NCI-H2196 (cell line): ENCODE measurements at regions not wholly inside any gene's neighbourhood (a gene's known extent, or its start where the extent isn't known, plus 50 kb on each side); places are given as distances from the start of the nearest gene placed in this dataset.
"Not testable (repeated sequence)": the region's sequence is repeated elsewhere in the genome, so short reads cannot be mapped to it uniquely, and the experiment has no call there.

Source experiments
- DNase-seq: peaks from one replicate; lab custom pipeline; 2025; ENCODE audit not compliant: unreplicated experiment; lab: John Stamatoyannopoulos, UW

DNA sequence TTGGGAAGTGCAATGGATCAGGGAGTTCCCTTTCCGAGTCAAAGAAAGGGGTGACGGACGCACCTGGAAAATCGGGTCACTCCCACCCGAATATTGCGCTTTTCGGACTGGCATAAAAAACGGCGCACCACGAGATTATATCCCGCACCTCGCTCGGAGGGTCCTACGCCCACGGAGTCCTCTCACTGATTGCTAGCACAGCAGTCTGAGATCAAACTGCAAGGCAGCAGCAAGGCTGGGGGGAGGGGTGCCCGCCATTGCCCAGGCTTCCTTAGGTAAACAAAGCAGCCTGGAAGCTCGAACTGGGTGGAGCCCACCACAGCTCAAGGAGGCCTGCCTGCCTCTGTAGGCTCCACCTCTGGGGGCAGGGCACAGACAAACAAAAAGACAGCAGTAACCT is 58.6 kb upstream of the FAM241A start:
- not testable (repeated sequence) for DNase-seq

DNA sequence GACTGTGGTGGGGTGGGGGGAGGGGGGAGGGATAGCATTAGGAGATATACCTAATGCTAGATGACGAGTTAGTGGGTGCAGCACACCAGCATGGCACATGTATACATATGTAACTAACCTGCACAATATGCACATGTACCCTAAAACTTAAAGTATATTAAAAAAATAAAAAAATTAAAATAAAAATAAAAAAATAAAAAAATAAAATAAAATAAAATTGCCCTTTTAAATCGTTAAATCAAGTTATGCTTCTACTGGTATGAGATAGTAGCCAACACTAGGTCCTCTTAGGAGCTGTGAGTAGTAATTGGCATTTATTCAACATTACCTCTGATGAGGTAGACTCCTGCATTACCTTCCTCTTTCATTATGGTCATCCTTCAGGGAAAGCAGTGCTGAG is 52.9 kb upstream of the FAM241A start:
- not testable (repeated sequence) for DNase-seq

GRCh38 chr4:112093636-112094202 is 51.5 kb upstream of the FAM241A start:
- DNase-seq: no peak

- DNase-seq: no peak
Observed at GRCh38 chr4:112094330-112094729, 50.9 kb upstream of the FAM241A start.
